SJCRH30 (cell line): ENCODE measurements at regions not wholly inside any gene's neighbourhood (a gene's known extent, or its start where the extent isn't known, plus 50 kb on each side); places are given as distances from the start of the nearest gene placed in this dataset.
"Not testable (repeated sequence)": the region's sequence is repeated elsewhere in the genome, so short reads cannot be mapped to it uniquely, and the experiment has no call there.

Experiments
- DNase-seq, 2 experiments: peaks; one replicate each; pipeline ENCODE4 v3.0.0-alpha.2; 2015 to 2020
- H3K27ac ChIP-seq: fragments of 250-450 bp; sonication (Bioruptor Pico); 2 replicates; pipeline ENCODE4 v1.5.1; 2020; ENCODE audit warnings: mild to moderate bottlenecking, moderate library complexity
- H3K27me3 ChIP-seq: fragments of 250-450 bp; sonication (Bioruptor Pico); 2 replicates; pipeline ENCODE4 v1.5.1; 2020; ENCODE audit warnings: mild to moderate bottlenecking, moderate library complexity
- H3K36me3 ChIP-seq: fragments of 250-450 bp; sonication (Bioruptor Pico); 2 replicates; pipeline ENCODE4 v1.5.1; 2020; ENCODE audit warnings: mild to moderate bottlenecking, moderate library complexity
- H3K4me1 ChIP-seq: fragments of 250-450 bp; sonication (Bioruptor Pico); 2 replicates; pipeline ENCODE4 v1.5.1; 2020; ENCODE audit warnings: mild to moderate bottlenecking, moderate library complexity
- H3K4me3 ChIP-seq: fragments of 250-450 bp; sonication (Bioruptor Pico); 2 replicates; pipeline ENCODE4 v1.5.1; 2020; ENCODE audit warnings: mild to moderate bottlenecking, moderate library complexity
- H3K9me3 ChIP-seq: fragments of 250-450 bp; sonication (Bioruptor Pico); replicated peaks from 2 replicates; pipeline ENCODE4 v1.5.1; 2020; ENCODE audit warnings: mild to moderate bottlenecking, moderate library complexity

DNA sequence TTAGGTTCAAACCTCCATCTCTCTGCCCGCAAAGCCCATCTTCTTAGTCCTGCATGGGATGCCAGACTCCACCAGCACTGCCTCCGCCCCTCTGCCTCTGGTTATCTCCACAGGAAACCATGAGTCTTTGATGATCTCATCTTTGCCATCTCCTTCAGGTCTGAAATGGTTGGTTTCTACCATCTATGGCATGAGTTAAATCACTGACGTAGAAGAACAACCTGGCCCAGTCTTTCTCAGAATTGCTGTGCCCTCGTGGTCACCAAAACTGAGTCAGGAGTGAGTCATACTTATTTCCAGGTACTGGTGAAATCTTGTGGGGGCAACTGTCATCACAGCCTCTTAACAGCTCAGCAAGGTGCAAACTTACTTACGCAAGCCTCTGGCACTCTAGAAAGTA lies 468.7 kb upstream of the C16orf82 start:
- no peak overlapping the region for H3K27ac ChIP-seq
- DNase-seq = no peak

DNA sequence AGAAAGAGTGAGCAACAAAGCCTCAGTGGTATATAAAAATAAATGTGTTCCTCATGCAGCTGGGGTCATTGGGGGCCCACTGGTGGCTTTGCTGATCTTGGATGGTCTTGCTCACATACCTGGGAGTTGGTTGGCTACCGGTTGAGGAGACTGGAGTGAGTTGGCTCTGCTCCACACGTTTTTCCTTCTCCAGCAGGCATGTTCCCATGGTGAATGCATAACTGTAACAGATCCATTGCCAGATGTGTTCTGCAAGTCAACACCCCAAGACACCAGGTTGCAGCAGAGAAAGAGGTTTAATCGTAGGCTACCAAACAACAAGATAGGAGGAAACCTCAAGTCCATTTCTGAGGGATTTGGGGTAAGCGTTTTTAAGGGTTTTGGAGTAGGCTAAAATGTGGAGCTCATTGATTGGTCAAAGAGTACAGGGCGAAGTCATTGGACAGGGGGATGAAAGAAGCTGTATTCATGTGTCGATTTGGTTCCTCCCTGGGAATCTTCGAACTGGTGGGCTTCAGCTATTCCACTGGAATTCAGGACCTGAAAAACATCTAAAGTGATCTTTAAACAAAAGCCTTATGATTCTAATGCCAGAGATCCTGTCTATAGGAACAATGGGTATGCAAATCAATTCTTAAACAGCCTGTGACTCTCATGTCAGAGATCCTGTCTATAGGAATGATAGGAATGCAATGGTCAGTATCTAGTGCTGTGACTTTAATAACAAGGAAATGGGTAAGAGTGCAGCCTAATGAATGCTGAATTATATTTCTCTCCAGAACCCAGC lies 467.5 kb upstream of the C16orf82 start:
- no peaks in the 10 kb centered on the region for H3K36me3 ChIP-seq
- no peaks in the 10 kb centered on the region for H3K4me1 ChIP-seq
- H3K4me3 ChIP-seq = no peak overlapping the region
- no peaks in the 10 kb centered on the region for H3K9me3 ChIP-seq
- no peak overlapping the region for H3K27ac ChIP-seq
- no peak for DNase-seq
- H3K27me3 ChIP-seq = no peaks in the 10 kb centered on the region

More for the DNA sequence above, 468.7 kb upstream of the C16orf82 start:
- H3K27me3 ChIP-seq = no peaks in the 10 kb centered on the region
- no peaks in the 10 kb centered on the region for H3K36me3 ChIP-seq
- no peaks in the 10 kb centered on the region for H3K4me1 ChIP-seq
- H3K4me3 ChIP-seq = no peak overlapping the region
- no peaks in the 10 kb centered on the region for H3K9me3 ChIP-seq

DNA sequence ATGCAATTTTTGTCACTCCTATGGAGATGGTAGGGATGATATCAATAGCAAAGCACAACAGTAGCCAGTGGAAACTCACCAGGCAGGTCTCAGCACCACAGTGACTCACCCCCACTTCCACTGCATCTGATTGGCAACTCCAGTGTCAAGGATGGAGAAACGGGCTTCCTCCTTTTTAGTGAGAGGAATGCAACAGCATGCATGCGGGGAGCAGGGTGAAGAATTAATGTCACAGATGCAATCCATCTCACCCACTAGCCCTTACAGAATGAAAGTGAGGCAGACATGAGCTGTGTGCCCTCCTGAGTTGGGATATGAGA lies 467.0 kb upstream of the C16orf82 start:
- DNase-seq = no peak
- H3K4me1 ChIP-seq = no peaks in the 10 kb centered on the region
- no peaks in the 10 kb centered on the region for H3K27me3 ChIP-seq
- no peak overlapping the region for H3K27ac ChIP-seq
- no peaks in the 10 kb centered on the region for H3K9me3 ChIP-seq
- H3K36me3 ChIP-seq = no peaks in the 10 kb centered on the region
- no peak overlapping the region for H3K4me3 ChIP-seq

DNA sequence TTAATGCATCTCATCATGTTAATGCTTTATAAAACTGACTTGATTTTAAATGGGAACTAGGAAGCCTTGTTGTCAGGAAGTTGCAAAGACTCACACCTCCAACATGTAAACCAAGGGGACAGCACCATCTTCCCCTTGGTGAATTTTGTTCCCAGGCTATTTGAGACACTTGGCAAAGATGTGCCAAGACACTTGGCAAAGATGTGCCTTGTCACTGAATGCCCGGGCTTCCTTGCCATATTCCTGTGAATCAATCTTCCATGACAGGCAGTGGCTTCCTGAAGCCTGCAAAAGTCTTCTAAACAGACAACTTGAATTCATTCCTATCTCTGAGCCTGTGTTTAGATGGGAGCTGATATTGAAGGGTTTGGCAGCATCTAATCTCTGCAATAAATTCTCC lies 465.4 kb upstream of the C16orf82 start:
- no peaks in the 10 kb centered on the region for H3K27me3 ChIP-seq
- H3K4me1 ChIP-seq = no peaks in the 10 kb centered on the region
- DNase-seq = no peak
- no peaks in the 10 kb centered on the region for H3K36me3 ChIP-seq
- no peaks in the 10 kb centered on the region for H3K9me3 ChIP-seq
- H3K4me3 ChIP-seq = no peak overlapping the region
- no peak overlapping the region for H3K27ac ChIP-seq

DNA sequence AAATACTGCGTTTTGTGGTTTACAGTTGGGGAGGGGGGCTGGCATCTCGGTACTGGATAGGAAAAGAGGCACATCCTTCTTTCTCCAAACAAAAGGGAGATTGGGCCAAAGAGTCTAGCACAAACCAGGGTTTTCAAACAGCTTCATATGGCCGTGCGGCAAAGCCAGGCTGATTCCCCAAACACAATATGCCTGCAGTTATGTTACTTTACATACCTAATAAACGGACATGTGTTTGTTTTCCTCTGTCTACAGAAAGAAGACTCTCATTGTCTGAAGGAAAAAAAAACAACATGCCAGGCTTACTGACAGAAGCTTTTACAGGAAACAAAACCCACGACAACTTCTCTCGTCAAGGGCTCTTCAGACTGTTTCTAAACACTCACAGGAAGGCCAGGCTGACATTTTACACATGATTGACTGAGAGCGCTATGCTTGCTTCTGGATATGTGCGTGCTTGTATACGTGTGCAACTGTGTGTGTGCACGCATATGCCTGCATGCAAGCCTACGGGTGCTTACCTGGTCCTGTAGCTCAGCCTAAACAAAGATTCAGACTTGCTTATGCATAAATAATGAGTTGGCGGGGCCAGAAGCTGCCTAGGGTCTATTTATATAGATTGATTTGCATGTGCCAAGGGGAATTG lies 461.0 kb upstream of the C16orf82 start:
- no peak overlapping the region for H3K4me3 ChIP-seq
- H3K27ac ChIP-seq = no peak overlapping the region
- no peaks in the 10 kb centered on the region for H3K27me3 ChIP-seq
- H3K36me3 ChIP-seq = no peaks in the 10 kb centered on the region
- no peaks in the 10 kb centered on the region for H3K9me3 ChIP-seq
- no peaks in the 10 kb centered on the region for H3K4me1 ChIP-seq
- no peak for DNase-seq

DNA sequence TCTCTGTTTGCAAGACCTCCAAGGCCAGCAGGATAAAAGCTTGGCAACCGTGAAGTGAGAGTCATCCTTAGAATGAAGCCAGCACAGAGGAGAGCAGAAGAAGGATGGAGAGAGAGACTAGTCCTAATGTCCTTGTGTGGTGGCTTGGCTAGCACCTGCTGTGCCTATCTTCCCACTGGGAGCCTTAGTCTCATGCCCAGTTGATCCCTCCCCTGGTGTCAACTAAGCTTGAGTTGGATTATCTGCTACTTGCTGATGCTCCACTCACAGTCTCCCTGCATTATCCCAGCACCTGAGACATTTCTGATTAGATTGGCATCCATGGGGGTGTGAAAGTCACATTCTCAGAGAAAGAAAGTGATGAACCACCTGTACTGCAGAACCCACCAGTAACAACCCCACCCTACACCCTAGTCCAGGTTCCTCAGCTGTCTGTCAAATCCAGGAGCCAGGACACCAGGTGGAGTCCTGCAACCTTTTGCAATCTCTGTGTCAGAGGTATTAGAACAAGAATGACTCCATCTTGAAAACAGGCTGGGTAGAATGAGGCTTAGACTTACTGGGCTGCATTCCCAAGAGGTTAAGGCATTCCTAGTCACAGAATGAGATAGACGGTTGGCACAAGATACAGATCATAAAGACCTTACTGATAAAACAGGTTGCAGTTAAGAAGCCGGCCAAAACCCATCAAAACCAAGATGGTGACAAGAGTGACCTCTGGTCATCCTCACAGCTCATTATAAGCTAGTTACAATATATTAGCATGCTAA lies 460.2 kb upstream of the C16orf82 start:
- Histone ChIP-seq H3K36me3 (no peaks in the 10 kb centered on the region), H3K4me1 (no peaks in the 10 kb centered on the region), H3K27ac (no peak overlapping the region), H3K27me3 (no peaks in the 10 kb centered on the region), H3K9me3 (no peaks in the 10 kb centered on the region), H3K4me3 (no peak overlapping the region)
- DNase-seq = no peak

DNA sequence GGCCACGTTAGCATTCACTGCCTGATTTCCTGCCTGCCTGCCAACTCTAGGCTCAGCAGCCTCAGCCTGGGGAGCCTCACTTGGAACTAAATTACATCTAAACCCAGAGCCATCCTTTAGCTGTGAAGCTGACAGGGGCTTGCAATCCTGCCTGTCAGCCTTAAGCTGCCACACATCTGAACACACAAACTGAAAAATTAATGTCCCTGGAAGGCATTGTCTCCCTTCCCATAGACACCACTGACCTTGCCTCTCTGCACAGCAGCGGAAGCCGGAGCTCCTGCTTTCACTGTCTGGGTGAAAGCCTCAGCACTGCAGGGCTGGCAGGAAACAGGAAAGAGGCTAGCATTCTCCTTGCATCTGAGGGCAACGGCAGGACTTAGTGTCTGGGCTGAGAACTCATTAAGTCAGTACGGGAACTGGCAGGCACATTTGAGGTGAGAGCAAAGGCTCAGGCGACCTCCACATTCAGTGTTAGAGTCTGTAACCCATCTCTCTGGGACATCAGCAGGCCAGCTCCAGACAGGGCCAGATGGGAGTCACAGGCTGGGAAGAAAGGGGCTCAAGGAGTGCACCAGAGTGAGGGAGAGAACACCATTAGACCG lies 452.4 kb upstream of the C16orf82 start:
- no peaks in the 10 kb centered on the region for H3K36me3 ChIP-seq
- H3K9me3 ChIP-seq = no peaks in the 10 kb centered on the region
- DNase-seq = peak in 1 of 2 experiments; percentile 3
- H3K27me3 ChIP-seq = no peaks in the 10 kb centered on the region
- H3K27ac ChIP-seq = no peak overlapping the region
- no peaks in the 10 kb centered on the region for H3K4me1 ChIP-seq
- no peak overlapping the region for H3K4me3 ChIP-seq

DNA sequence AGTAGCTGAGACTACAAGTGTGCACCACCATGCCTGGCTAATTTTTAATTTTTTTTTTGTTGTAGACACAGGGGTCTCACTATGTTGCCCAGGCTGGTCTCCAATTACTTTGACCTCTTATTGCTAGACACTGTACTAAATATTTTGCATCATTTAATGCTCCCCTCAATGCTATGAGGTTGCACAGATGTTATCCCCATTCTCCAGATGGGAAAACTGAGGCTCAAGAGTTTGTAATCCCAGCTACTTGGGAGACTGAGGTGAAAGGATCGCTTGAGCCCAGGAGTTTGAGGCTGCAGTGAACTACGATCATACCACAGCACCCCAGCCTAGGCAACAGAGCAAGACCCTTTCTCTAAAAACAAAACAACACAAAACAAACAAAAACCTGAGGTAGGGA lies 443.3 kb upstream of the C16orf82 start:
- no peaks in the 10 kb centered on the region for H3K4me1 ChIP-seq
- no peak for DNase-seq
- no peak overlapping the region for H3K4me3 ChIP-seq
- no peak overlapping the region for H3K27ac ChIP-seq
- no peaks in the 10 kb centered on the region for H3K9me3 ChIP-seq
- no peaks in the 10 kb centered on the region for H3K36me3 ChIP-seq
- no peaks in the 10 kb centered on the region for H3K27me3 ChIP-seq

DNA sequence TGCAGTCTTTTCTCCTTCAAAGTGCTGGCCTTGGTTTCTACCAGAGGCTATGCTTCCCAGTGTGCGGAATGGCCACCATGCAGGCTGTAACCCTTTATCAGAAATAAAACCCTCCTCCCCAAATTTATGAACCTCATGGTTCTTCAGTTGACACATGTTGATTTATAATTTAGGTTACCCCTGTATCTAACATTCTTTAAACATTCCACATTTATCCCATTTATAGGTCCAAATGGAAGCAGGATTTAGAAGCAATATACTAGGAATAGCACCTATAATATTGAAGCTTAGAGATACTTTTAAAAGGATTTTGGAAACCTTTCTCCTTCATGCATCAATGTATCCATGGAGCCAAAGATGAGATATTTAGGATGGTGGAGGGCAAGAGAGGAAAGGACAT lies 438.8 kb upstream of the C16orf82 start:
- H3K27me3 ChIP-seq = no peaks in the 10 kb centered on the region

DNA sequence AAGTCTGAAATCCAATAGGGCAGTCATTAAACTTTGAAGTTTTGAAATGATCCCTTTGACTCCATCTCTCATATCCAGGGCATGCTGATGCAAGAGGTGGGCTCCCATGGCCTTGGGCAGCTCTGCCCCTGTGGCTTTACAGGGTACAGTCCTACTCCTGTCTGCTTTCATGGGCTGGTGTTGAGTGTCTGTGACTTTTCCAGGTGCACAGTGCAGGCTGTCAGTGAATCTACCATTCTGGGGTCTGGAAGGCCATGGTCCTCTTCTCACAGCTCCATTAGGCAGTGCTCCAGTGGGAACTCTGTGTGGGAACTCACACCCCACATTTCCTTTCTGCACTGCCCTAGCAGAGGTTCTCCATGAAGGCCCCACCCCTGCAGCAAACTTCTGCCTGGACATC lies 435.4 kb upstream of the C16orf82 start:
- H3K9me3 ChIP-seq, H3K4me1 ChIP-seq, H3K27me3 ChIP-seq, H3K36me3 ChIP-seq, H3K4me3 ChIP-seq, H3K27ac ChIP-seq, DNase-seq: not testable (repeated sequence)

More for the DNA sequence above, 438.8 kb upstream of the C16orf82 start:
- no peak for DNase-seq
- no peaks in the 10 kb centered on the region for H3K36me3 ChIP-seq
- no peaks in the 10 kb centered on the region for H3K9me3 ChIP-seq
- no peaks in the 10 kb centered on the region for H3K4me1 ChIP-seq
- H3K4me3 ChIP-seq = no peak overlapping the region
- H3K27ac ChIP-seq = no peak overlapping the region

DNA sequence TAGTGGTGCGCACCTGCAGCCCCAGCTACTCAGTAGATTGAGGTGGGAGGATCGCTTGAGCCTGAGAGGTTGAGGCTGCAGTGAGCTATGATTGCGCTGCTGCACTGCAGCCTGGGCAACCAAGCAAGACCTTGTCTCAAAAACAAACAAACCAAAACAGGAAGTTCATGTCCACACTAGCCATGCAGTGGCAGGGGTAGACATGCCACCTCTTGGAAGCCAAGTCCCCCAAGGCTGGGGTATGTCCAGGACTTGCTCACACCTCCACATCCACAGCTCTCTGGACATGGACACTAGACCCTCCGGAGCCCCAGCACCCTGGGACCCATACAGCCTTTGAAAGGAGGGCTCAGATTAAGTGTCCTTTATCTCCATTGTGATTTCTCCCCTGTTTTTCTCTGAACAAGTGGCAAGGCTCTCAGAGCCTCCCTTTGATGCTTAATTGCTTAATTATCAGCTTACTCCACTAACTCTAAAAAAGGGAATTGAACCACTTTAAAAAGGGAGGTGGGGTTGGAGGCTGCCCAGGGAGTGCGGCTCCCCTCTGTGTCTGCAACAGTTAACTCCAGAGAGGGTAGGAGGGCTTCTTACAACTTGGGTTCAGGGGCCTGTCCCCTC lies 424.6 kb upstream of the C16orf82 start:
- no peaks in the 10 kb centered on the region for H3K4me1 ChIP-seq
- no peak overlapping the region for H3K27ac ChIP-seq
- no peak for DNase-seq
- H3K4me3 ChIP-seq = no peak overlapping the region
- H3K9me3 ChIP-seq = no peaks in the 10 kb centered on the region
- no peaks in the 10 kb centered on the region for H3K27me3 ChIP-seq
- no peaks in the 10 kb centered on the region for H3K36me3 ChIP-seq

DNA sequence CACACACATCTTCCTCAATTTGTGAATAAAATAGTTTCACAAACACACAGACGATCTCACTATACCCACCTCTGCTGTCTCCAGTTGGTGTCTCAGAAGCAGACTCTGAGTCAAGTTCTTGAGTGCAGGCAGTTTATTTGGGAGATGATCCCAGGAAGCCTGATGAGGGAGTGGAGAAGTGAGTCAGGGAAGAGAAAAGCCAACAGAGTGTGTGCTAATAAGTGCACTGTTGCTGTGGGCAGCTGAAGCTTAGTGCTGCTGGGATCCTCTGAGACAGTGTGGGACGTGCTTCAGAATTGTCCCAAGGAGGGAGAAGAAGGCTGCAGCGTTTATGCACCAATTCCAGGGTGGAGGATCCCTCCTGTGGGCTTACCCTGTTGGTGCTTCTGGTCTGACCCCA lies 423.2 kb upstream of the C16orf82 start:
- no peak for DNase-seq
- Histone ChIP-seq H3K27me3 (no peaks in the 10 kb centered on the region), H3K4me1 (no peaks in the 10 kb centered on the region), H3K27ac (no peak overlapping the region), H3K36me3 (no peaks in the 10 kb centered on the region), H3K9me3 (no peaks in the 10 kb centered on the region), H3K4me3 (no peak overlapping the region)

DNA sequence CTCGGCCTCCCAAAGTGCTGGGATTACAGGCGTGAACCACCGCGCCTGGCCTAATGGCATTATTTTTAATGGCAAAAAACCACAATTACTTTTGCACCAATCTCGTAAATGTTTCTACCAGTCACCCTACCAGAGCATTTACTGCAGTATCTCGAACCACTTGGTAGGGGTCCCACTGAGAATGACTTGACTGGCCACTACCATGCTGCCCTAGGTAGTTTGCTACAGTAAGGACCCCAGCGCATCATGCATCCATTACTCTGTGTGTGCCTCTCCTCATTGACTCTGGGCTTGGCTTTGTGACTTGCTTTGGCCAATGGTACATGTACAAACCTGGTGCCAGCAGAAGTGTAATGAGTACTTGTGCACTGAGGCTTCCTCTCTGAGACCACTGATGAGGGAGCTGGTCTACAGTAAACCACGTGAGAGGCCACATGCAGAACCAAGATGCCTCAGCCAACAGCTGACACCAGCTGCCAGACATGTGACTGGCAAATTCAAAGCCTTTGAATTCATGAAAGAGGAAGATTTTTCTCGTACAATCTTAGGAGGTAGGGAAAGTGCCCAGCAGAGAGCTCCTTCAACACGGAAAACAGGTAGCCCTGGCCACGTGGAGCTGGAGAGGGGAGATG lies 421.7 kb upstream of the C16orf82 start:
- H3K4me1 ChIP-seq = no peaks in the 10 kb centered on the region
- H3K27ac ChIP-seq = no peak overlapping the region
- H3K36me3 ChIP-seq = no peaks in the 10 kb centered on the region
- no peak overlapping the region for H3K4me3 ChIP-seq
- H3K27me3 ChIP-seq = no peaks in the 10 kb centered on the region
- peak in 1 of 2 experiments; percentile 13 for DNase-seq
- no peaks in the 10 kb centered on the region for H3K9me3 ChIP-seq

DNA sequence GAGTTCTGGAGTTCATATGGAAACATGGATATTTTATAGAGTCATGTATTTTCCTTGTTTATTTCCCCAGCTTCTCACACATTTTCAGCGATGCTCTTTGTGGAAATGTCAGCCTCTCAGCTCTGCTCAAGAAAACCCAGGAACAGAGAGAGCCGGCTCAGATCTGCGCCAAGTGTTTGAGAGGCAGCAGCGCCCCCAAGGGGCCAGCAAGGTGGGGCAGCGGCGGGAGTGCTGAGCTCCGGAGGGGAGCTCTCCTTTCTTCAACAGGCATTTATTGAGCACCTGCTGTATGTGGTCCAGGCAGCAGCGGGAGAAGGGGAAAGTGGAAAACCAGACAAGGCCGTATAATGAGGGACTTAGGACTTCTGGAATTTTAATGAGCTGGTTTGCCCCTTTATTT lies 421.1 kb upstream of the C16orf82 start:
- peak in 1 of 2 experiments; percentile 13 for DNase-seq

More for the DNA sequence above, 421.1 kb upstream of the C16orf82 start:
- H3K27me3 ChIP-seq = no peaks in the 10 kb centered on the region
- no peaks in the 10 kb centered on the region for H3K4me1 ChIP-seq
- no peak overlapping the region for H3K4me3 ChIP-seq
- no peaks in the 10 kb centered on the region for H3K36me3 ChIP-seq
- no peak overlapping the region for H3K27ac ChIP-seq
- no peaks in the 10 kb centered on the region for H3K9me3 ChIP-seq
